HAP-1 (cell line): ENCODE measurements at regions not wholly inside any gene's neighbourhood (a gene's known extent, or its start where the extent isn't known, plus 50 kb on each side); places are given as distances from the start of the nearest gene placed in this dataset.
"Not testable (repeated sequence)": the region's sequence is repeated elsewhere in the genome, so short reads cannot be mapped to it uniquely, and the experiment has no call there.

ENCODE experiments used
- DNase-seq, 2 experiments: peaks; one replicate each; pipeline ENCODE4 v3.0.0-alpha.2; 2016 to 2020; ENCODE audit warnings: low spot score in 2 of 2
- H3K27me3 ChIP-seq: fragments of 250-450 bp; sonication (Bioruptor Pico); 2 replicates; pipeline ENCODE4 v1.5.1; 2020; ENCODE audit warnings: low read depth, mild to moderate bottlenecking, moderate library complexity
- H3K36me3 ChIP-seq: fragments of 250-450 bp; sonication (Bioruptor Pico); replicated peaks from 2 replicates; pipeline ENCODE4 v1.5.1; 2020; ENCODE audit warnings: mild to moderate bottlenecking
- H3K4me1 ChIP-seq: fragments of 250-450 bp; sonication (Bioruptor Pico); 2 replicates; pipeline ENCODE4 v1.5.1; 2020; ENCODE audit warnings: mild to moderate bottlenecking
- H3K4me3 ChIP-seq: fragments of 250-450 bp; sonication (Bioruptor Pico); 2 replicates; pipeline ENCODE4 v1.5.1; 2020; ENCODE audit warnings: mild to moderate bottlenecking, moderate library complexity
- H3K9me3 ChIP-seq: fragments of 250-450 bp; sonication (Bioruptor Pico); 2 replicates; pipeline ENCODE4 v1.5.1; 2020; ENCODE audit warnings: mild to moderate bottlenecking, moderate library complexity
- in situ Hi-C: fragments of 300-500 bp; cut with MboI; formaldehyde crosslinking; loops from 3 replicates; pipeline ENCODE4 v1.14.3; 2020; ENCODE audit warnings: low sequenced_read_pairs, inconsistent platforms, mixed read lengths

DNA sequence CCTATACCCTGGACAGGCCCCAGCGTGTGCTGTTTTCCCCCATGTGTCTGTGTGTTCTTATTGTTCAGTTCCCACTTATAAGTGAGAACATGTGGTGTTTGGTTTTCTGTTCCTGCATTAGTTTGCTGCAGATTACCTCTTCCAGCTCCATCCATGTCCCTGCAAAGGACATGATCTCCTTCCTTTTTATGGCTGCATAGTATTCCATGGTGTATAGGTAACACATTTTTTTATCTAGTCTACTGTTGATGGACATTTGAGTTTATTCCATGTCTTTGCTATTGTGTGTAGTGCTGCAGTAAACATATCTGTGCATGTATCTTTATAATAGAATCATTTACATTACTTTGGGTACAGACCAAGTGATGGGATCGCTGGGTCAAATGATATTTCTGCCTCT is 703.6 kb upstream of the CTNND2 start:
- DNase-seq, H3K27me3 ChIP-seq, in situ Hi-C loops, H3K9me3 ChIP-seq, H3K4me1 ChIP-seq, H3K36me3 ChIP-seq, H3K4me3 ChIP-seq: not testable (repeated sequence)

GRCh38 chr5:12592228-12592627 is 688.0 kb upstream of the CTNND2 start:
- H3K4me3 ChIP-seq: no peak overlapping the region
- no peaks in the 10 kb centered on the region for H3K27me3 ChIP-seq
- no peaks in the 10 kb centered on the region; the same call in 1 of the 2 replicates for H3K9me3 ChIP-seq
- DNase-seq: no peak
- no peaks in the 10 kb centered on the region for H3K4me1 ChIP-seq
- no peaks in the 10 kb centered on the region for H3K36me3 ChIP-seq
- in situ Hi-C loops: no loop called here

DNA sequence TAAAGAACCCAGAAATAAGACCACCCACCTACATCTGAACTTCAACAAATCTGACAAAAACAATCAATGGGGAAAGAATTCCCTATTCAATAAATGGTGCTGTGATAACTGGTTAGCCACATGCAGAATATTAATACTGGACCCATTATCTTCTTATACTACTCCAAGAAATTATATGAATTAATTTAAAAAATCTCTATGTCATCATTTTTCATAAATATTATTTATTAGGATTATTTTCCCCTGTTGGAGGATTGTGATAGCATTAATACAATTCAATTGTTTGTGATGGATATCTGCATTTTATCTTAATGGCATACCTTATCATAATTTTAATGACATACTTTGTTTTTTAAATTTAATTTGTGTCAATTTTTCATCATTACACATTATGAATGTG is 682.2 kb upstream of the CTNND2 start:
- Histone ChIP-seq H3K4me1 (no peaks in the 10 kb centered on the region), H3K9me3 (no peaks in the 10 kb centered on the region), H3K27me3 (no peaks in the 10 kb centered on the region), H3K4me3 (no peak overlapping the region), H3K36me3 (no peaks in the 10 kb centered on the region)
- no peak for DNase-seq
- in situ Hi-C loops: no loop called here

DNA sequence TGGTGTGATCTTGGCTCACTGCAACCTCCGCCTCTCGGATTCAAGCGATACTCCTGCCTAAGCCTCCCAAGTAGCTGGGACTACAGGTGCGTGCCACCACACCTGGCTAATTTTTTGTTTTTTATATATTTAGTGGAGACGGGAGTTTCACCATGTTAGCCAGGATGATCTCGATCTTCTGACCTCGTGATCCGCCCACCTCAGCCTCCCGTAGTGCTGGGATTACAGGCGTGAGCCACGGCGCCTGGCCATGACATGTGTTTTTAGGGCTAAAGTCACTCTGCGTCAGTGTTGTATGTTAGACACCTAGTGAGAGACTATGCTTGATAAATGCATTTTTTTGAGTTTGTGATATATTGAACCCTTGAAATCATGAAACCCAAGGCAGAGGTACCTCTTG is 674.6 kb upstream of the CTNND2 start:
- H3K9me3 ChIP-seq, in situ Hi-C loops, H3K36me3 ChIP-seq: not testable (repeated sequence)

GRCh38 chr5:12576953-12577352 is 672.7 kb upstream of the CTNND2 start:
- in situ Hi-C loops: not testable (repeated sequence)

More for the DNA sequence above, 674.6 kb upstream of the CTNND2 start:
- H3K27me3 ChIP-seq, H3K4me3 ChIP-seq, H3K4me1 ChIP-seq, DNase-seq: not testable (repeated sequence)

DNA sequence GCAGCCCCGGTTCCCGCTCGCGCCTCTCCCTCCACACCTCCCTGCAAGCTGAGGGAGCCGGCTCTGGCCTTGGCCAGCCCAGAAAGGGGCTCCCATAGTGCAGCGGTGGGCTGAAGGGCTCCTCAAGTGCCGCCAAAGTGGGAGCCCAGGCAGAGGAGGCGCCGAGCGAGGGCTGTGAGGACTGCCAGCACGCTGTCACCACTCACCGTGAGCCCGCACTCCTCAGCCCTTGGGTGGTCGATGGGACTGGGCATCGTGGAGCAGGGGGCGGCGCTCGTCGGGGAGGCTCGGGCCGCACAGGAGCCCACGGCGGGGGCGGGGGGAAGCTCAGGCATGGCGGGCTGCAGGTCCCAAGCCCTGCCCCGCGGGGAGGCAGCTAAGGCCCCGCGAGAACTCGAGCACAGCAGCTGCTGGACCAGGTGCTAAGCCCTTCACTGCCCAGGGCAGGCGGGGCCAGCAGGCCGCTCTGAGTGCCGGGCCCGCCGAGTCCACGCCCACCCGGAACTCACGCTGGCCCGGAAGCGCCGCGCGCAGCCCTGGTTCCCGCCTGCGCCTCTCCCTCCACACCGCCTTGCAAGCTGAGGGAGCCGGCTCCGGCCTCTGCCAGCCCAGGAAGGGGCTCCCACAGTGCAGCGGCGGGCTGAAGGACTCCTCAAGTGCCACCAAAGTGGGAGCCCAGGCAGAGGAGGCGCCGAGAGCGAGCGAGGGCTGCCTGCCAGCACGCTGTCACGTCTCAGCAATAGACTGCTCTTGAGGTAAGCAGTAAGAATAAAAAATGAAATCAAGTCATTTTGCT is 670.2 kb upstream of the CTNND2 start:
- DNase-seq, in situ Hi-C loops: not testable (repeated sequence)

More at GRCh38 chr5:12576953-12577352, 672.7 kb upstream of the CTNND2 start:
- not testable (repeated sequence) for H3K27me3 ChIP-seq, H3K4me3 ChIP-seq, H3K9me3 ChIP-seq, H3K36me3 ChIP-seq, H3K4me1 ChIP-seq, DNase-seq

GRCh38 chr5:12573916-12574297 is 669.7 kb upstream of the CTNND2 start:
- H3K36me3 ChIP-seq, H3K4me1 ChIP-seq, H3K4me3 ChIP-seq, H3K9me3 ChIP-seq, H3K27me3 ChIP-seq, in situ Hi-C loops, DNase-seq: not testable (repeated sequence)

More for the DNA sequence above, 670.2 kb upstream of the CTNND2 start:
- not testable (repeated sequence) for H3K36me3 ChIP-seq, H3K4me1 ChIP-seq, H3K4me3 ChIP-seq, H3K27me3 ChIP-seq, H3K9me3 ChIP-seq

GRCh38 chr5:12570688-12571087 is 666.4 kb upstream of the CTNND2 start:
- no peaks in the 10 kb centered on the region; the same call in 1 of the 2 replicates for H3K9me3 ChIP-seq
- no peaks in the 10 kb centered on the region for H3K4me1 ChIP-seq
- DNase-seq: no peak
- H3K36me3 ChIP-seq: no peaks in the 10 kb centered on the region
- H3K27me3 ChIP-seq: no peaks in the 10 kb centered on the region
- no peak overlapping the region for H3K4me3 ChIP-seq
- in situ Hi-C loops: no loop called here

DNA sequence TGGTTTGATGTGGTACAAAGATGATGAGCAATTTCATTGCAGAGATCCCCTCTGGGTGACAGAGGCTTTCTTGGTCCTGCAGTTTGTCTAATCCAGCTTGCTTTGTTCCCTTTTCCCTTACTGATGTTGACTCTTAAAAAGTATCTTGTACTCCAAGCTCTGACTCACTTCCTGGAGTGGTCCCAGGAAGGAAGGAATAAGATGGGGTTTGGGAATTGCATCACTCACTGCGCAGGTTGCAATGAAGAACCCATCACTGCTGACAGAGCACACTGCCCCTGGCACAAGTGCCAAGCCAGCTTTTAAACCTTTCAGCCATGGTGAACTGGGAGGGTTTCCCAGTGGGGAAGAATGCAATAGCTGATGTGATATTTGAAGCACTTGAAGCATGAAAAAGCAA is 662.2 kb upstream of the CTNND2 start:
- in situ Hi-C loops: no loop called here
- H3K36me3 ChIP-seq: no peaks in the 10 kb centered on the region
- H3K4me1 ChIP-seq: no peaks in the 10 kb centered on the region
- DNase-seq: no peak
- H3K4me3 ChIP-seq: no peak overlapping the region
- H3K9me3 ChIP-seq: no peaks in the 10 kb centered on the region; the same call in 1 of the 2 replicates
- H3K27me3 ChIP-seq: no peaks in the 10 kb centered on the region

DNA sequence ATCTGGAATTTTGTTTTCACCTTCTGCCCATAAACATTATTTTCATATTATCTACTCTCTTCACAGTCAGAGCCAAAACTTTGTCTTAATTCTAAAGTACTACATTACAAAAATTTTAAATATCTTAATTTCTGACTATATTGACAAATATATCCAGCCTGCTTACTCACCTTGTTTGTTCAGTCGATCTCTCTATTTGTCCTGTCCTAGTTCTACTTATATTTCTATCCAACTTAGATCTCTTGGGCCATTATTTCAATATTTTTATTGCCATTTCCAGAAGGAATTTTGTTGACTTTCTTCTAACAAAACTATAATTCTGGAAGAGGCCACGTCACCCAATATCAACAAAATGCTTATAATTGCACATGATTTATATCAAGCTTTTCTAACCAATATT is 652.8 kb upstream of the CTNND2 start:
- Histone ChIP-seq H3K4me3 (no peak overlapping the region), H3K36me3 (no peaks in the 10 kb centered on the region), H3K9me3 (no peaks in the 10 kb centered on the region), H3K27me3 (no peaks in the 10 kb centered on the region), H3K4me1 (no peaks in the 10 kb centered on the region)
- in situ Hi-C loops: no loop called here
- DNase-seq: no peak

DNA sequence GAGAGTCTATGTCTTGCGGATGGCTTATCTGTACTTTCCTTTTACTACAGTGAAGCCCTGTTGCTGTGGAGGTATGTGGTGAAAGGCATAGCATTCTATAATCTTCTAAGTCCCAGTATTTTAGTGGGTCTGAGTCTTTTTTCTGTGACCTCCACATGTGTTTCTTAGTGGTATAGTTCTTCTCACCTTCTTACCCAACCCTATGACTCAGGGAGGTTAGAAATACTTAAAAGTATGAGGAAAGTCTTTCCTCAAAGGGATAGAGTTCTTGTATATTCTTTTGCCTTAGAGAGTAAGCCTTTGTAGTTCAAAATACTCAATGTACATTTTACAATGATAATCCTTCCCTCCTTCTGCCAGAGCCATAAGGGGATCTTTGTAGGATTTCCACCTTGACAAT is 621.9 kb upstream of the CTNND2 start:
- H3K9me3 ChIP-seq: no peaks in the 10 kb centered on the region
- H3K4me3 ChIP-seq: no peak overlapping the region
- no peaks in the 10 kb centered on the region for H3K36me3 ChIP-seq
- no peaks in the 10 kb centered on the region for H3K27me3 ChIP-seq
- no peak for DNase-seq
- in situ Hi-C loops: no loop called here
- H3K4me1 ChIP-seq: no peaks in the 10 kb centered on the region

DNA sequence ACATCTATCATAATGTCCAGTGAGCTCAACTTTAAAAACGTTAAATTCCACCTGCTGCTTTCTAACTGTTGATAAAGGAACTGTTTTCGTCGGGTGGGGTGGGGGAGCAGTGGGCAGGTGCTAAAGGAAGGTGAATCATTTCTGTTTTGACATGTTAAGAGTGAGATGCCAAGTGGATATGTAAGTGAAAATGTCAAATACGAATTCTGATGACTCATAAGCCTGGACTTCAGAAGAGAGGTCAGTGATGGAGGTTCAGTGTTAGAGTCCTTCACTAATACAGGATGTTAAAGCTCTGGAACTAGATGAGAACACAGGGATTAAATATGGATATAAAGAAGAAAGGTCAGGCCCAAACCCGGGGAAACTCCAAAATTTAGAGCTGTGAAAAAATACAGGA is 617.9 kb upstream of the CTNND2 start:
- in situ Hi-C loops: no loop called here
- no peak for DNase-seq

GRCh38 chr5:12504983-12505382 is 600.7 kb upstream of the CTNND2 start:
- H3K27me3 ChIP-seq, in situ Hi-C loops, H3K36me3 ChIP-seq, H3K9me3 ChIP-seq, H3K4me1 ChIP-seq, H3K4me3 ChIP-seq, DNase-seq: not testable (repeated sequence)

More for the DNA sequence above, 617.9 kb upstream of the CTNND2 start:
- Histone ChIP-seq H3K9me3 (no peaks in the 10 kb centered on the region), H3K4me1 (no peaks in the 10 kb centered on the region), H3K36me3 (no peaks in the 10 kb centered on the region), H3K27me3 (no peaks in the 10 kb centered on the region), H3K4me3 (no peak overlapping the region)

DNA sequence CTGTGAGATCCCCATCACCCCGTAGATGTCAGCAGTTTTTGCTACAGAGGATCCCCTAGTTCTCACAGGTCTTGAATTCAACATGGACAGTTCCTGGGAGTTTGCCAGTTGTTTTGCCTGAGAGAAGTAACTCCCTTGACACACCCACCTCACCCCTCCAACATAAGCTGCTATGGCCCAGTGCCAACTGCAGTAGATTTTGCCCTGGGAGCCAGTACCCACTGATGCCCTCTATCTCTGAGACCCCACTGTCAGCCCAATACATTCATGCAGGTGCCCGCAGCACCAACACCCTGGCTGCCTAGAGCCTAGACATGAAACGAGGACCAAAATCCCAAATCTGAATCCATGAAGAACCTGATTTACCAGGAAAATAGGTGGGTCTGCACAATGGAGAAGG is 583.9 kb upstream of the CTNND2 start:
- DNase-seq: no peak
- H3K4me3 ChIP-seq: no peak overlapping the region
- H3K36me3 ChIP-seq: no peaks in the 10 kb centered on the region
- in situ Hi-C loops: no loop called here
- H3K27me3 ChIP-seq: no peaks in the 10 kb centered on the region
- no peaks in the 10 kb centered on the region for H3K9me3 ChIP-seq
- H3K4me1 ChIP-seq: no peaks in the 10 kb centered on the region

GRCh38 chr5:12480487-12480886 is 576.2 kb upstream of the CTNND2 start:
- H3K9me3 ChIP-seq: no peaks in the 10 kb centered on the region
- in situ Hi-C loops: no loop called here
- no peak overlapping the region for H3K4me3 ChIP-seq
- H3K36me3 ChIP-seq: no peaks in the 10 kb centered on the region
- no peaks in the 10 kb centered on the region for H3K27me3 ChIP-seq
- DNase-seq: no peak
- H3K4me1 ChIP-seq: no peaks in the 10 kb centered on the region
